K562 (cell line): ENCODE measurements at regions not wholly inside any gene's neighbourhood (a gene's known extent, or its start where the extent isn't known, plus 50 kb on each side); places are given as distances from the start of the nearest gene placed in this dataset.

ENCODE experiments used
- ATAC-seq: fragments of 200-7000 bp; cut with Tn5 transposase; 3 replicates; pipeline ENCODE4 v1.9.1; 2020; ENCODE audit warnings: moderate library complexity
- BruUV-seq: library from RNA; stranded (reverse); fragments of 400-500 nt; replicated peaks from 2 replicates; lab custom pipeline; 2021; lab: Mats Ljungman, UMichigan
- CTCF ChIA-PET: fragments of 300-600 bp; formaldehyde crosslinking; extraction: SDS; loops from one replicate; lab custom pipeline; 2021; ENCODE audit warnings: low intra/inter-chr PET ratio; lab: Yijun Ruan, JAX
- POLR2A ChIA-PET: fragments of 300-600, 350-650 bp; sonication (Branson Sonifier 250); formaldehyde crosslinking; extraction: SDS; loops from one replicate; lab custom pipeline; 2021; ENCODE audit warnings: antibody characterized with exemption, inconsistent platforms; lab: Yijun Ruan, JAX
- DNase-seq, 4 experiments: peaks; one replicate each; pipeline versions ENCODE4 v3.0.0 to v3.0.0-alpha.2; 2011 to 2018; ENCODE audit warnings: low spot score in 3 of 4, mixed read lengths in 3 of 4; ENCODE audit errors: extremely low read depth in 1 of 4
- FAIRE-seq: peaks from 2 replicates; lab custom pipeline; 2011; peaks lifted over from hg19 to GRCh38; lab: Jason Lieb, UNC
- H2AFZ ChIP-seq: 2 replicates; pipeline ENCODE4 v1.6.0; 2011; ENCODE audit warnings: low read depth, low read length, control low read depth, inconsistent platforms
- H3K27ac ChIP-seq: fragments of 200-600 bp; 3 replicates; pipeline ENCODE4 v1.8.0; 2011; ENCODE audit warnings: low read depth, mild to moderate bottlenecking, control low read depth, inconsistent platforms, low read length, moderate library complexity, mixed read lengths; ENCODE audit errors: extremely low read depth
- H3K27me3 ChIP-seq, 2 experiments: fragments of 300-600 bp in 1 of 2; 2 replicates in 1 of 2; 3 replicates in 1 of 2; pipeline versions ENCODE4 v1.6.0 to v1.8.0; 2011; ENCODE audit warnings: inconsistent platforms in 2 of 2, low read length in 2 of 2, mild to moderate bottlenecking in 1 of 2, mixed read lengths in 1 of 2, moderate library complexity in 1 of 2; ENCODE audit not compliant: control insufficient read depth in 2 of 2, insufficient read depth in 2 of 2
- H3K36me3 ChIP-seq: fragments of 300-600 bp; 3 replicates; pipeline ENCODE4 v1.8.0; 2011; ENCODE audit warnings: mild to moderate bottlenecking, low read length, inconsistent platforms; ENCODE audit not compliant: control insufficient read depth, insufficient read depth
- H3K4me1 ChIP-seq, 2 experiments: fragments of 200-600 bp in 1 of 2; replicated peaks in 1 of 2; 2 replicates in 1 of 2; 3 replicates in 1 of 2; pipeline versions ENCODE4 v1.5.1 to v1.8.0; 2011; ENCODE audit warnings: inconsistent platforms in 2 of 2, low read length in 2 of 2, mild to moderate bottlenecking in 1 of 2, mixed read lengths in 1 of 2, moderate library complexity in 1 of 2; ENCODE audit not compliant: control insufficient read depth in 2 of 2, insufficient read depth in 2 of 2
- H3K4me2 ChIP-seq: 2 replicates; pipeline ENCODE4 v1.6.1; 2011; ENCODE audit warnings: low read length, control low read depth, inconsistent platforms, mixed read lengths; ENCODE audit not compliant: insufficient read depth
- H3K4me3 ChIP-seq: fragments of 200-600 bp; sonication (generic), shearing (Covaris generic); 2 replicates; pipeline ENCODE4 v1.5.1; 2016; ENCODE audit warnings: control low read depth, inconsistent platforms
- H3K79me2 ChIP-seq: fragments of 200-600 bp; 3 replicates; pipeline ENCODE4 v1.8.0; 2011; ENCODE audit warnings: low read length, inconsistent platforms; ENCODE audit not compliant: control insufficient read depth, insufficient read depth
- H3K9ac ChIP-seq, 2 experiments: 2 replicates each; pipeline versions ENCODE4 v1.6.0 to v1.6.1; 2011; ENCODE audit warnings: low read depth in 2 of 2, low read length in 2 of 2, control low read depth in 1 of 2, inconsistent platforms in 1 of 2, mild to moderate bottlenecking in 1 of 2, mixed read lengths in 1 of 2; ENCODE audit not compliant: insufficient read depth in 1 of 2
- H3K9me1 ChIP-seq: one replicate; pipeline ENCODE4 v1.6.0; 2011; ENCODE audit warnings: inconsistent platforms, mild to moderate bottlenecking, low read length, moderate library complexity; ENCODE audit not compliant: control insufficient read depth, insufficient read depth
- H3K9me3 ChIP-seq: replicated peaks from 2 replicates; pipeline ENCODE4 v1.5.1; 2011; ENCODE audit warnings: low read depth, low read length, inconsistent platforms; ENCODE audit not compliant: control insufficient read depth, insufficient read depth
- H4K20me1 ChIP-seq: replicated peaks from 2 replicates; pipeline ENCODE4 v1.6.1; 2011; ENCODE audit warnings: low read length, inconsistent platforms, mixed read lengths; ENCODE audit not compliant: control insufficient read depth, insufficient read depth
- GATA2 ChIP-seq: sonication (generic); formaldehyde crosslinking; IDR thresholded peaks from 2 replicates; pipeline ENCODE4 v1.4.0; 2020; ENCODE audit warnings: mild to moderate bottlenecking, missing genetic modification reagents
- HDAC6 ChIP-seq: IDR thresholded peaks from 2 replicates; pipeline ENCODE4 v1.6.1; 2012; ENCODE audit warnings: low read depth, mild to moderate bottlenecking, control low read depth, inconsistent platforms, low read length, moderate library complexity
- HLTF ChIP-seq: fragments of 450-650 bp; IDR thresholded peaks from 2 replicates; pipeline ENCODE4 v1.6.1; 2016
- PHF21A ChIP-seq: fragments of 450-650 bp; IDR thresholded peaks from 2 replicates; pipeline ENCODE4 v1.6.1; 2017; ENCODE audit warnings: low read depth, borderline replicate concordance
- RBM39 ChIP-seq: fragments of 200-400 bp; formaldehyde crosslinking; optimal IDR thresholded peaks from 2 replicates; pipeline ENCODE3; 2018; ENCODE audit warnings: low read depth, low read length
- RNF2 ChIP-seq: sonication (generic); IDR thresholded peaks from 2 replicates; pipeline ENCODE4 v1.6.1; 2016
- SREBF2 ChIP-seq: sonication (generic); formaldehyde crosslinking; IDR thresholded peaks from 2 replicates; pipeline ENCODE4 v1.4.0; 2020; ENCODE audit warnings: mild to moderate bottlenecking, missing genetic modification reagents
- ZBTB8A ChIP-seq: fragments of 450-650 bp; IDR thresholded peaks from 2 replicates; pipeline ENCODE4 v1.6.1; 2018; ENCODE audit warnings: mild to moderate bottlenecking, moderate library complexity; ENCODE audit not compliant: partially characterized antibody
- ZHX1 ChIP-seq: fragments of 150-350 bp; conservative IDR thresholded peaks from 2 replicates; pipeline ENCODE4 v1.6.1; 2014; ENCODE audit warnings: low read length
- ZNF217 ChIP-seq: sonication (generic); formaldehyde crosslinking; IDR thresholded peaks from 2 replicates; pipeline ENCODE4 v1.8.0; 2022; ENCODE audit warnings: mild to moderate bottlenecking, missing genetic modification reagents
- ZNF263 ChIP-seq: sonication (generic); formaldehyde crosslinking; IDR thresholded peaks from 2 replicates; pipeline ENCODE4 v1.8.0; 2022; ENCODE audit warnings: mild to moderate bottlenecking, missing genetic modification reagents, borderline replicate concordance
- ZNF444 ChIP-seq: fragments of 250-450 bp; sonication (Bioruptor Pico); IDR thresholded peaks from 2 replicates; pipeline ENCODE4 v1.4.0; 2020; ENCODE audit warnings: mild to moderate bottlenecking, moderate library complexity
- ZNF57 ChIP-seq: fragments of 450-650 bp; formaldehyde crosslinking; IDR thresholded peaks from 2 replicates; pipeline ENCODE4 v1.4.0; 2020; ENCODE audit warnings: mild to moderate bottlenecking, moderate library complexity
- ZNF589 ChIP-seq: fragments of 200-800 bp; sonication (Bioruptor generic); IDR thresholded peaks from 2 replicates; pipeline ENCODE4 v1.6.1; 2016; ENCODE audit warnings: low read depth, missing genetic modification characterization, missing compliant biosample characterization
- WGBS: fragments of 100-300 bp; shearing (Covaris generic); methylation state at CpG from one replicate; pipeline ENCODE4 v1.1.6; 2016; ENCODE audit warnings: low coverage, mixed read lengths; ENCODE audit not compliant: insufficient coverage; ENCODE audit errors: missing lambda C conversion rate; 5-methylcytosine and 5-hydroxymethylcytosine counted together
- in situ Hi-C: fragments of 300-500 bp; cut with MboI; formaldehyde crosslinking; loops from 4 replicates; pipeline ENCODE4 v1.15.0; 2018; ENCODE audit warnings: inconsistent platforms, mixed read lengths
- intact Hi-C: fragments of 100-400 bp; cut with micrococcal nuclease; formaldehyde crosslinking; loops from 2 replicates; pipeline ENCODE4 v1.14.2; 2022

- WGBS: 5% methylated on average over 2 of the region's 2 CpGs
Observed at GRCh38 chr4:60344908-60345307, 855.2 kb upstream of the ADGRL3 start.

More at GRCh38 chr4:60344908-60345307, 855.2 kb upstream of the ADGRL3 start:
- Histone ChIP-seq H3K4me2 (no peak overlapping the region), H4K20me1 (no peaks in the 10 kb centered on the region), H3K27ac (no peak overlapping the region), H3K36me3 (no peaks in the 10 kb centered on the region), H3K4me1 (no peaks in the 10 kb centered on the region), H3K9ac (no peak overlapping the region), H3K4me3 (no peak overlapping the region), H3K9me1 (no peaks in the 10 kb centered on the region), H3K79me2 (no peaks in the 10 kb centered on the region), H2AFZ (no peak overlapping the region), H3K27me3 (no peaks in the 10 kb centered on the region), H3K9me3 (no peaks in the 10 kb centered on the region)
- intact Hi-C loops (no loop called here), in situ Hi-C loops (no loop called here)
- BruUV-seq: no TSS peak
- ATAC-seq (no peak), DNase-seq (no peak), FAIRE-seq (no peak)
- ChIA-PET CTCF (no interaction called here), POLR2A (no interaction called here)
- TF ChIP-seq PHF21A (no peak), HLTF (no peak), SREBF2 (no peak), ZNF57 (CRISPR knock-in tag) (no peak), ZNF217 (no peak), ZHX1 (no peak), RNF2 (no peak), ZNF444 (CRISPR knock-in tag) (no peak), ZNF263 (CRISPR knock-in tag) (no peak), GATA2 (CRISPR knock-in tag) (no peak), ZNF589 (no peak), ZBTB8A (no peak), RBM39 (no peak), HDAC6 (no peak)
